GM12878 (cell line): ENCODE measurements at regions not wholly inside any gene's neighbourhood (a gene's known extent, or its start where the extent isn't known, plus 50 kb on each side); places are given as distances from the start of the nearest gene placed in this dataset.

Source experiments
- ATAC-seq: fragments of 200-7000 bp; cut with Tn5 transposase; 3 replicates; pipeline ENCODE4 v1.9.1; 2020; ENCODE audit warnings: mild to moderate bottlenecking, moderate library complexity
- BruUV-seq: library from RNA; stranded (reverse); fragments of 400-500 nt; replicated peaks from 2 replicates; lab custom pipeline; 2021; lab: Mats Ljungman, UMichigan
- CTCF ChIA-PET: fragments of 300-600 bp; sonication (Branson Sonifier 250); formaldehyde crosslinking; extraction: SDS; loops from one replicate; lab custom pipeline; 2021; ENCODE audit warnings: inconsistent platforms; lab: Yijun Ruan, JAX
- POLR2A ChIA-PET: fragments of 350-600 bp; formaldehyde crosslinking; extraction: SDS; loops from one replicate; lab custom pipeline; 2021; ENCODE audit warnings: inconsistent platforms; lab: Charles Lee
- RAD21 ChIA-PET: fragments of 300-600 bp; sonication (Branson Sonifier 250); formaldehyde crosslinking; loops from one replicate; lab custom pipeline; 2023; ENCODE audit warnings: antibody characterized with exemption; ENCODE audit not compliant: unreplicated experiment; lab: Charles Lee
- SMC1A ChIA-PET: fragments of 300-600 bp; sonication (Branson Sonifier 250); formaldehyde crosslinking; loops from one replicate; lab custom pipeline; 2023; ENCODE audit not compliant: unreplicated experiment, uncharacterized antibody; lab: Charles Lee
- DNase-seq: peaks from one replicate; pipeline ENCODE4 v3.0.0-alpha.2; 2011; ENCODE audit warnings: low read depth, low spot score
- FAIRE-seq: peaks from 3 replicates; lab custom pipeline; 2011; peaks lifted over from hg19 to GRCh38; lab: Jason Lieb, UNC
- H2AFZ ChIP-seq: 2 replicates; pipeline ENCODE4 v1.6.0; 2011; ENCODE audit warnings: low read depth, low read length, control low read depth; ENCODE audit not compliant: control insufficient read depth
- H3K27ac ChIP-seq: 2 replicates; pipeline ENCODE4 v1.5.1; 2011; ENCODE audit warnings: control low read depth; ENCODE audit not compliant: control insufficient read depth, insufficient read depth
- H3K27me3 ChIP-seq, 2 experiments: replicated peaks in 1 of 2; 2 replicates each; pipeline versions ENCODE4 v1.6.0 to v1.6.1; 2011; ENCODE audit warnings: low read length in 1 of 2; ENCODE audit not compliant: control insufficient read depth in 2 of 2, insufficient read depth in 2 of 2
- H3K36me3 ChIP-seq, 2 experiments: 2 replicates each; pipeline ENCODE4 v1.5.1; 2011; ENCODE audit warnings: low read length in 1 of 2; ENCODE audit not compliant: control insufficient read depth in 2 of 2, insufficient read depth in 2 of 2
- H3K4me1 ChIP-seq: 2 replicates; pipeline ENCODE4 v1.6.1; 2011; ENCODE audit warnings: mild to moderate bottlenecking, low read length, moderate library complexity, mixed read lengths; ENCODE audit not compliant: control insufficient read depth, insufficient read depth
- H3K4me2 ChIP-seq: 2 replicates; pipeline ENCODE4 v1.6.0; 2011; ENCODE audit warnings: control low read depth; ENCODE audit not compliant: control insufficient read depth, insufficient read depth
- H3K4me3 ChIP-seq: fragments of 200-600 bp; sonication (generic); 2 replicates; pipeline ENCODE4 v1.5.1; 2016
- H3K79me2 ChIP-seq: 2 replicates; pipeline ENCODE4 v1.6.0; 2011; ENCODE audit warnings: low read length; ENCODE audit not compliant: control insufficient read depth, insufficient read depth
- H3K9ac ChIP-seq: 2 replicates; pipeline ENCODE4 v1.8.0; 2011; ENCODE audit warnings: low read length, control low read depth, mixed read lengths; ENCODE audit not compliant: control insufficient read depth, insufficient read depth
- H3K9me3 ChIP-seq: replicated peaks from 3 replicates; pipeline ENCODE4 v1.5.1; 2011; ENCODE audit warnings: mild to moderate bottlenecking, low read length; ENCODE audit not compliant: control insufficient read depth, insufficient read depth
- H4K20me1 ChIP-seq: 2 replicates; pipeline ENCODE4 v1.6.0; 2011; ENCODE audit not compliant: control insufficient read depth, insufficient read depth
- CREM ChIP-seq: IDR thresholded peaks from 2 replicates; pipeline ENCODE4 v1.6.1; 2014; ENCODE audit warnings: antibody characterized with exemption, low read depth
- EGR1 ChIP-seq, 2 experiments: IDR thresholded peaks; 1 replicate in 1 of 2; 2 replicates in 1 of 2; pipeline ENCODE4 v1.6.1; 2011 to 2012; ENCODE audit warnings: low read depth in 2 of 2, low read length in 2 of 2, borderline replicate concordance in 1 of 2, mild to moderate bottlenecking in 1 of 2, moderate library complexity in 1 of 2
- ETV6 ChIP-seq, 2 experiments: fragments of 450-650 bp in 1 of 2; IDR thresholded peaks in 1 of 2; conservative IDR thresholded peaks in 1 of 2; 2 replicates each; pipeline ENCODE4 v1.6.1; 2014; ENCODE audit warnings: antibody characterized with exemption in 1 of 2, borderline replicate concordance in 1 of 2, low read depth in 1 of 2, mild to moderate bottlenecking in 1 of 2, moderate library complexity in 1 of 2
- MEF2B ChIP-seq: fragments of 450-650 bp; IDR thresholded peaks from 2 replicates; pipeline ENCODE4 v1.6.1; 2018; ENCODE audit warnings: mild to moderate bottlenecking, moderate library complexity; ENCODE audit not compliant: partially characterized antibody, poor library complexity, severe bottlenecking
- NBN ChIP-seq: fragments of 450-650 bp; IDR thresholded peaks from 2 replicates; pipeline ENCODE4 v1.6.1; 2016
- NFYA ChIP-seq: IDR thresholded peaks from 2 replicates; pipeline ENCODE4 v1.6.1; 2011; ENCODE audit warnings: low read depth, mild to moderate bottlenecking, low read length, improper control_type of control experiment, borderline replicate concordance
- NR2F1 ChIP-seq: fragments of 450-650 bp; conservative IDR thresholded peaks from 2 replicates; pipeline ENCODE4 v1.6.1; 2017; ENCODE audit warnings: mild to moderate bottlenecking
- POLR2A ChIP-seq: IDR thresholded peaks from 2 replicates; pipeline ENCODE4 v1.6.1; 2011; ENCODE audit warnings: low read depth, mild to moderate bottlenecking, low read length
- SREBF1 ChIP-seq: IDR thresholded peaks from 2 replicates; pipeline ENCODE4 v1.6.1; 2012; ENCODE audit warnings: mild to moderate bottlenecking, low read length
- WGBS: methylation state at CpG from one replicate; pipeline ENCODE4 v1.1.6; 2016; ENCODE audit warnings: low lambda C conversion rate; ENCODE audit not compliant: insufficient replicate concordance, insufficient coverage; ENCODE audit errors: missing lambda C conversion rate; 5-methylcytosine and 5-hydroxymethylcytosine counted together
- in situ Hi-C: fragments of 300-500 bp; cut with MboI; formaldehyde crosslinking; loops from 9 replicates; pipeline ENCODE4 v1.14.3; 2018; ENCODE audit warnings: mixed read lengths
- intact Hi-C: fragments of 100-400 bp; cut with micrococcal nuclease; formaldehyde crosslinking; loops from one replicate; pipeline ENCODE4 v1.14.2; 2022; ENCODE audit not compliant: unreplicated experiment
- TF ChIP-seq, protein P1 (sequence below): IDR thresholded peaks from 2 replicates; pipeline ENCODE4 v1.6.1; 2012; ENCODE audit warnings: low read depth, low read length, improper control_type of control experiment
- TF ChIP-seq, protein P2 (sequence below): fragments of 450-650 bp; formaldehyde crosslinking; IDR thresholded peaks from 2 replicates; pipeline ENCODE4 v1.5.0; 2022; ENCODE audit warnings: mild to moderate bottlenecking, missing genetic modification characterization
- TF ChIP-seq, protein P3 (sequence below): fragments of 150-350 bp; IDR thresholded peaks from 2 replicates; pipeline ENCODE4 v1.6.1; 2016; ENCODE audit warnings: low read depth, low read length

DNA sequence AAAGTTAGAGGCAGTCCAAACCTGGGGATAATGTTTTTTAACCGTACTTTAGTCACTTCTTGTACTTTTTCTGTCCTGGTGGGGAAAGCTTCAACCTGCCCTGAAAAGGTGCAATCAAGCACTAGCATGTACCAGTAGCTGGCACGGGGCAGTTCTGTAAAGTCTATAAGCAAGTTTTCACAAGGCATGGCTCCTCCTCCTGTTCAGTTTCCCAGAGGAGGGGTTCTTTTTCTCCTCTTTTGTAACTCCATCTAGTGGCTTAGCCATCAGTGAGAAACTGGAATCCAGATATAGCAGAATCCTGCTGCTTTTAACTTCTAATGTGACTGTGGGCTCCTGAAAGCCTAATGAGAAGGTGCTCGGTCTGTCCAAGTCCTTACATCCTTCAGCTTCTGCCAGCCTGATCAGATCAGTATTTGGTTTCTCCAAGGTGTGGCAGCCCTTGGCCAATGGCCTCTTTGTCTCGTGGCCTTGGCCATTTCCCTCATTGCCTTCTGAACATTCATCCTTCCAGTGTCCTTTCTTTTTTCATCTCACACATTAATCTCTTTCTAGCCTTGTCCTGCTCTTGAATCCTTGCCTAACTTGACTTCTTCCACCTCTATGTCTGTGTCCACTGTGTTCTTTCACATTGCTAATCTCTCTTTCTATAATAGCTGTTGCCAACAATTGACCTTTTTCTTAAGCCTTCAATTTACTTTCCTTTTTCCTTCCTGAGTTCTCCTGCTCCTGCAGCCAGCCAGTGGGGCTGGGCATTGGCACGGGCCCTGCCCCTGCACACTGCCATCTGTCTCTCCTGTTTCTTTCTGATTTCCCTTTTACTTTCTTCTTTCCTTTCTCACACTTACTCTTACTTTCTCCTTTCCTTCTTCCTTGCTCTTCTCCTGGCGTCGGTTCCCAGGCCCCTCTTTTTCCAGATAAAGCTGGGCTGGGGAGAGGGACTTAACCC lies 222.0 kb upstream of the SYNCRIP start:
- CTCF ChIA-PET = interaction anchor here (1.0 to 1.1 kb wide), 3 partner anchors 11 to 541 kb away, joined by 3 to 5 read pairs (median 3); no protein-coding TSS in a partner anchor
- H3K9ac ChIP-seq = no peak overlapping the region
- intact Hi-C loops (no loop called here), in situ Hi-C loops (no loop called here)
- no peaks in the 10 kb centered on the region for H3K36me3 ChIP-seq
- RAD21 ChIA-PET = no interaction called here
- H3K27me3 ChIP-seq = no peaks in the 10 kb centered on the region
- ATAC-seq = peak; percentile 37
- no peak overlapping the region; the same call in 1 of the 2 replicates for H3K4me2 ChIP-seq
- FAIRE-seq = no peak
- WGBS = 0% methylated on average over 7 of the region's 7 CpGs
- H3K9me3 ChIP-seq = no peaks in the 10 kb centered on the region
- no peak overlapping the region for H3K27ac ChIP-seq
- no peaks in the 10 kb centered on the region for H3K79me2 ChIP-seq
- H4K20me1 ChIP-seq = no peaks in the 10 kb centered on the region
- SMC1A ChIA-PET = no interaction called here
- POLR2A ChIA-PET = no interaction called here
- BruUV-seq = no TSS peak
- no peak for DNase-seq
- no peak overlapping the region for H3K4me3 ChIP-seq
- H3K4me1 ChIP-seq = no peaks in the 10 kb centered on the region
- no peak overlapping the region for H2AFZ ChIP-seq
- TF ChIP-seq, protein P1, sequence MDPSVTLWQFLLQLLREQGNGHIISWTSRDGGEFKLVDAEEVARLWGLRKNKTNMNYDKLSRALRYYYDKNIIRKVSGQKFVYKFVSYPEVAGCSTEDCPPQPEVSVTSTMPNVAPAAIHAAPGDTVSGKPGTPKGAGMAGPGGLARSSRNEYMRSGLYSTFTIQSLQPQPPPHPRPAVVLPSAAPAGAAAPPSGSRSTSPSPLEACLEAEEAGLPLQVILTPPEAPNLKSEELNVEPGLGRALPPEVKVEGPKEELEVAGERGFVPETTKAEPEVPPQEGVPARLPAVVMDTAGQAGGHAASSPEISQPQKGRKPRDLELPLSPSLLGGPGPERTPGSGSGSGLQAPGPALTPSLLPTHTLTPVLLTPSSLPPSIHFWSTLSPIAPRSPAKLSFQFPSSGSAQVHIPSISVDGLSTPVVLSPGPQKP = no peak
- no peak for TF ChIP-seq EGR1 (IDR thresholded peaks at IDR 0.05; ENCODE audit: borderline replicate concordance in 1 of 2, low read depth in 2 of 2, low read length in 2 of 2)
- TF ChIP-seq, protein P2, sequence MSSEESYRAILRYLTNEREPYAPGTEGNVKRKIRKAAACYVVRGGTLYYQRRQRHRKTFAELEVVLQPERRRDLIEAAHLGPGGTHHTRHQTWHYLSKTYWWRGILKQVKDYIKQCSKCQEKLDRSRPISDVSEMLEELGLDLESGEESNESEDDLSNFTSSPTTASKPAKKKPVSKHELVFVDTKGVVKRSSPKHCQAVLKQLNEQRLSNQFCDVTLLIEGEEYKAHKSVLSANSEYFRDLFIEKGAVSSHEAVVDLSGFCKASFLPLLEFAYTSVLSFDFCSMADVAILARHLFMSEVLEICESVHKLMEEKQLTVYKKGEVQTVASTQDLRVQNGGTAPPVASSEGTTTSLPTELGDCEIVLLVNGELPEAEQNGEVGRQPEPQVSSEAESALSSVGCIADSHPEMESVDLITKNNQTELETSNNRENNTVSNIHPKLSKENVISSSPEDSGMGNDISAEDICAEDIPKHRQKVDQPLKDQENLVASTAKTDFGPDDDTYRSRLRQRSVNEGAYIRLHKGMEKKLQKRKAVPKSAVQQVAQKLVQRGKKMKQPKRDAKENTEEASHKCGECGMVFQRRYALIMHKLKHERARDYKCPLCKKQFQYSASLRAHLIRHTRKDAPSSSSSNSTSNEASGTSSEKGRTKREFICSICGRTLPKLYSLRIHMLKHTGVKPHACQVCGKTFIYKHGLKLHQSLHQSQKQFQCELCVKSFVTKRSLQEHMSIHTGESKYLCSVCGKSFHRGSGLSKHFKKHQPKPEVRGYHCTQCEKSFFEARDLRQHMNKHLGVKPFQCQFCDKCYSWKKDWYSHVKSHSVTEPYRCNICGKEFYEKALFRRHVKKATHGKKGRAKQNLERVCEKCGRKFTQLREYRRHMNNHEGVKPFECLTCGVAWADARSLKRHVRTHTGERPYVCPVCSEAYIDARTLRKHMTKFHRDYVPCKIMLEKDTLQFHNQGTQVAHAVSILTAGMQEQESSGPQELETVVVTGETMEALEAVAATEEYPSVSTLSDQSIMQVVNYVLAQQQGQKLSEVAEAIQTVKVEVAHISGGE = no peak
- TF ChIP-seq ETV6 (conservative IDR thresholded peaks at IDR 0.05 in 1 of 2, IDR thresholded peaks at IDR 0.05 in 1 of 2; ENCODE audit: borderline replicate concordance in 1 of 2, low read depth in 1 of 2) = no peak
- no peak for TF ChIP-seq NR2F1
- no peak for TF ChIP-seq SREBF1
- no peak for TF ChIP-seq NBN
- no peak for TF ChIP-seq NFYA
- no peak for TF ChIP-seq CREM
- TF ChIP-seq, protein P3, sequence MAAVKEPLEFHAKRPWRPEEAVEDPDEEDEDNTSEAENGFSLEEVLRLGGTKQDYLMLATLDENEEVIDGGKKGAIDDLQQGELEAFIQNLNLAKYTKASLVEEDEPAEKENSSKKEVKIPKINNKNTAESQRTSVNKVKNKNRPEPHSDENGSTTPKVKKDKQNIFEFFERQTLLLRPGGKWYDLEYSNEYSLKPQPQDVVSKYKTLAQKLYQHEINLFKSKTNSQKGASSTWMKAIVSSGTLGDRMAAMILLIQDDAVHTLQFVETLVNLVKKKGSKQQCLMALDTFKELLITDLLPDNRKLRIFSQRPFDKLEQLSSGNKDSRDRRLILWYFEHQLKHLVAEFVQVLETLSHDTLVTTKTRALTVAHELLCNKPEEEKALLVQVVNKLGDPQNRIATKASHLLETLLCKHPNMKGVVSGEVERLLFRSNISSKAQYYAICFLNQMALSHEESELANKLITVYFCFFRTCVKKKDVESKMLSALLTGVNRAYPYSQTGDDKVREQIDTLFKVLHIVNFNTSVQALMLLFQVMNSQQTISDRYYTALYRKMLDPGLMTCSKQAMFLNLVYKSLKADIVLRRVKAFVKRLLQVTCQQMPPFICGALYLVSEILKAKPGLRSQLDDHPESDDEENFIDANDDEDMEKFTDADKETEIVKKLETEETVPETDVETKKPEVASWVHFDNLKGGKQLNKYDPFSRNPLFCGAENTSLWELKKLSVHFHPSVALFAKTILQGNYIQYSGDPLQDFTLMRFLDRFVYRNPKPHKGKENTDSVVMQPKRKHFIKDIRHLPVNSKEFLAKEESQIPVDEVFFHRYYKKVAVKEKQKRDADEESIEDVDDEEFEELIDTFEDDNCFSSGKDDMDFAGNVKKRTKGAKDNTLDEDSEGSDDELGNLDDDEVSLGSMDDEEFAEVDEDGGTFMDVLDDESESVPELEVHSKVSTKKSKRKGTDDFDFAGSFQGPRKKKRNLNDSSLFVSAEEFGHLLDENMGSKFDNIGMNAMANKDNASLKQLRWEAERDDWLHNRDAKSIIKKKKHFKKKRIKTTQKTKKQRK = no peak
- no peak for TF ChIP-seq POLR2A
- no peak for TF ChIP-seq MEF2B
